ENCODE measurements at regions not wholly inside any gene's neighbourhood (a gene's known extent, or its start where the extent isn't known, plus 50 kb on each side); places are given as distances from the start of the nearest gene placed in this dataset.
"Not testable (repeated sequence)": the region's sequence is repeated elsewhere in the genome, so short reads cannot be mapped to it uniquely, and the experiment has no call there.

DNA sequence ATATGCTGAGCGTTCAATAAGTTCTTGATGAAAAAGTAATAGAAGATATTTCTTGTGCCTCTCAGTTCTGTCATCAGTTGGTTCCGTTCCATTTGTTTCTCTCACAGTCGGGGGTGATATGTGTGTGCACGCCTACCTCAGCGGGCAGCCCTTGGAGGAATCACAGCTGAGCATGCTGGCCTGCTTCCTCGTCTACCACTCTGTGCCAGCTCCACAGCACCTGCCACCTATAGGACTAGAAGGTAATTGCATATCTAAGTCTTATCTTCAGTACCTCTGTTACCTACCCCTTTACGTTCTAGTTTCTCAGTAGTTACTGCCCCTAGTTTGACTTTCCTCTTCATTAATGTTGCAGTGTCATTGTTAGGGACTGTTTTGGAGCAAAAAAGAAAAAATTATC lies 171.7 kb upstream of the PLGLB1 start:
- DNase-seq (ENCODE audit: low read depth); H3K4me3 ChIP-seq (ENCODE audit: low read length): not testable (repeated sequence)
- TF ChIP-seq, protein P1, sequence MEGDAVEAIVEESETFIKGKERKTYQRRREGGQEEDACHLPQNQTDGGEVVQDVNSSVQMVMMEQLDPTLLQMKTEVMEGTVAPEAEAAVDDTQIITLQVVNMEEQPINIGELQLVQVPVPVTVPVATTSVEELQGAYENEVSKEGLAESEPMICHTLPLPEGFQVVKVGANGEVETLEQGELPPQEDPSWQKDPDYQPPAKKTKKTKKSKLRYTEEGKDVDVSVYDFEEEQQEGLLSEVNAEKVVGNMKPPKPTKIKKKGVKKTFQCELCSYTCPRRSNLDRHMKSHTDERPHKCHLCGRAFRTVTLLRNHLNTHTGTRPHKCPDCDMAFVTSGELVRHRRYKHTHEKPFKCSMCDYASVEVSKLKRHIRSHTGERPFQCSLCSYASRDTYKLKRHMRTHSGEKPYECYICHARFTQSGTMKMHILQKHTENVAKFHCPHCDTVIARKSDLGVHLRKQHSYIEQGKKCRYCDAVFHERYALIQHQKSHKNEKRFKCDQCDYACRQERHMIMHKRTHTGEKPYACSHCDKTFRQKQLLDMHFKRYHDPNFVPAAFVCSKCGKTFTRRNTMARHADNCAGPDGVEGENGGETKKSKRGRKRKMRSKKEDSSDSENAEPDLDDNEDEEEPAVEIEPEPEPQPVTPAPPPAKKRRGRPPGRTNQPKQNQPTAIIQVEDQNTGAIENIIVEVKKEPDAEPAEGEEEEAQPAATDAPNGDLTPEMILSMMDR (IDR thresholded peaks at IDR 0.05; ENCODE audit: insufficient read depth, low read depth, low read length, missing control alignments) = peak; percentile 10

- DNase-seq (ENCODE audit: low read depth) = not testable (repeated sequence)
Measured at GRCh38 chr2:87194254-87194999, 172.8 kb upstream of the PLGLB1 start.

GRCh38 chr2:87196720-87197388 lies 175.2 kb upstream of the PLGLB1 start:
- not testable (repeated sequence) for H3K4me3 ChIP-seq (ENCODE audit: low read length); DNase-seq (ENCODE audit: low read depth)

More at GRCh38 chr2:87194254-87194999, 172.8 kb upstream of the PLGLB1 start:
- not testable (repeated sequence) for H3K4me3 ChIP-seq (ENCODE audit: low read length)

DNA sequence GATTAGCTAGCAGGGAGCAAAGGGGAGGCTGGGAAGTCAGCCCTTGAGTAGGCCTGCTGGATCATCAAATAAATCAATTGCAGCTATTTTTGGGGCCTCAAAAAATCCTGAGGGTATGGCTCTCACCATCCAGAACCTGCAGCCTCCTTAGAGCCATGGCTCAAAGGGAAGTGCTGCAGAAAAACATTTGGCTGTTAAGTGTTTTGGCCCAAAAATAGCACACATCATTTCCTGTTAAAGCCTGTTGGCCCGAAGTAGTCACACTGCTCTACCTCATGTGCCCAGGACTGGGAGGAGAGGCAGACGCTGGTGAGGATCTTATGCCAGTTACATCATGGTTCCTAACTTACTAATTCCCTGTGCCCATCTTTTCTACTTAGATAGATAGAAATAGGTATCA lies 176.8 kb upstream of the PLGLB1 start:
- not testable (repeated sequence) for DNase-seq (ENCODE audit: low read depth); H3K4me3 ChIP-seq (ENCODE audit: low read length)

GRCh38 chr2:87199228-87199627 lies 177.6 kb upstream of the PLGLB1 start:
- H3K4me3 ChIP-seq (ENCODE audit: low read length); DNase-seq (ENCODE audit: low read depth): not testable (repeated sequence)

DNA sequence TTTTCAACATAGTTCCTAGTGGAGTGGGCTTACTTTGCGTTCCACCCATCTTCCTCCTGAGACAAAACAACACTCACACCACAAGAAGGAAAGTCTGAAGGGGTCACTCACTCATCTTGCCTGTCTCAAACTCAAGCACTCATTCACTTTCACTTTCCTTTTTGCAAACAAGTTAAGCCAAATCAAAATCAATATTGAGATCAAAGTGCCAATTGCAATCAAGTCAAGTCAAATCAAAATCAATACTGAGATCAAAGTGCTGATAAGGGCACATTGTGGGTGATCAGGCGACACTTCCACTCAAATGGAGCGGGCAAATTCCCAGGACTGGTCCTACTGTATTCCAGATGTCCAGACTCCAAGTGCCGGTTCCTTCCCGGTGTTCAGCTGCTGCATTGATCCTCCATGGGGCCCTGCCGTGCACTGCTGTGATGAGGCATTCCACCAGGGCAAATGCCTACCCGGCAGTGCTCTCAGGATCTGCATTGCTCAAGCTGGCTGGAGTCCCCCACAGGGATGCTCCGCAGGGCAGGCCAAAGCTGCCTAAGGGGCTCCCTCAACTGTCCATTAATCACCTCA lies 183.0 kb upstream of the PLGLB1 start:
- not testable (repeated sequence) for H3K4me3 ChIP-seq (ENCODE audit: low read length); DNase-seq (ENCODE audit: low read depth)

GRCh38 chr2:87212938-87213337 lies 191.3 kb upstream of the PLGLB1 start:
- DNase-seq (ENCODE audit: low read depth); H3K4me3 ChIP-seq (ENCODE audit: low read length): not testable (repeated sequence)

DNA sequence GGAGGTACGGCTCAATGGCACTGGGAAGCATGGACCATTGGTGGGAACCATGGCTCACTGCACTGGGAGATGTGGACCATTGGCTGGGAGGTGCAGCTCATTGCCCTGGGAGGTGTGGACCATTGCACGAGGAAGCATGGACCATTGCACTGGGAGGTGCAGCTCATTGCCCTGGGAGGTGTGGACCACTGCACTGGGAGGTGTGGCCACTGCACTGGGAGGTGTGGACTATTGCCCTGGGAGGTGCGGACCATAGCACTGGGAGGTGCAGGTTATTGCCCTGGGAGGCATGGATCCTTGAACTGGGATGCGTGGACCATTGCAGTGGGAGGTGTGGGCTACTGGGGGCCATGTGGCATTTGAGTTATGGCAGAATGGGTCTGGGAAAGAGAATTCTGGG lies 195.4 kb upstream of the PLGLB1 start:
- not testable (repeated sequence) for DNase-seq (ENCODE audit: low read depth); H3K4me3 ChIP-seq (ENCODE audit: low read length)

GRCh38 chr2:87217741-87218410 lies 196.2 kb upstream of the PLGLB1 start:
- TF ChIP-seq, protein P1 (IDR thresholded peaks at IDR 0.05; ENCODE audit: insufficient read depth, low read depth, low read length, missing control alignments) = peak; percentile 31
- not testable (repeated sequence) for H3K4me3 ChIP-seq (ENCODE audit: low read length); DNase-seq (ENCODE audit: low read depth)

DNA sequence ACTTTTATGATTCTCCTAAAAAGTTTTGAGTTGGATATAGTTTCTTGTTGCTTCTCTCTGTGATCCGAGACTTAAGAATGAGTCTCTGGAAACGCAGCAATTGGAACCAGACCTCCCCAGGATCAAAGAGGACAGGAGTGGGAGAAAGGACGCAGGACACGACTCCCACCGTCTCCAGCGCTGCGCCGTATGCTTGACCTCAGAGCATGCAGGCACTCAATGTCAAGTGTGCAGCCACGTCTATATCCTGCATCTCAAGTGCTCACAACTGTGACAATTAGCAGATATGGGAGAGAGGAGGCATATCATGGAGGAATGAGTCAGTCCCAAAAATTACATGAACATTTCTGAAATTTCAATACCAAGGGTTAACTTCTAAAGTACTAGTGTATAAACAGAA lies 199.0 kb upstream of the PLGLB1 start:
- not testable (repeated sequence) for DNase-seq (ENCODE audit: low read depth); H3K4me3 ChIP-seq (ENCODE audit: low read length)

DNA sequence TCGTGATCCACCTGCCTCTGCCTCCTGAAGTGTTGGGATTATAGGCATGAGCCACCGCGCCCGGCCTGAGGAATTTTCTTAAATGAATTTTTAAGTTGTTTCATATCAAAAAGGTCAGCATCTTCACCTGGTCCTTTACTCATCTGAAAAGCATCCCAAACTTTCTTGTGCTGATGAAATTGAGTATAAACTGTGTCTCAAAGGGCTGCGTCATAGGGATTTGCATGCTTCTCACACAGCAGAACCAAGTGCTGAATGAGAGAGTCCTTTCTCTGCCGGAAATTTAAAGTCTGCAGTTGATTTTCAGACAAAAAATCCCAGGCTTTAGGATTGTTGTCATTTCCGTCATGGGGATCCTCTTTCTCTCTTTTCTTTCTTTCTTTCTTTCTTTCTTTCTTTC lies 200.5 kb upstream of the PLGLB1 start:
- DNase-seq (ENCODE audit: low read depth) = peak; percentile 22
- H3K4me3 ChIP-seq (ENCODE audit: low read length) = not testable (repeated sequence)

DNA sequence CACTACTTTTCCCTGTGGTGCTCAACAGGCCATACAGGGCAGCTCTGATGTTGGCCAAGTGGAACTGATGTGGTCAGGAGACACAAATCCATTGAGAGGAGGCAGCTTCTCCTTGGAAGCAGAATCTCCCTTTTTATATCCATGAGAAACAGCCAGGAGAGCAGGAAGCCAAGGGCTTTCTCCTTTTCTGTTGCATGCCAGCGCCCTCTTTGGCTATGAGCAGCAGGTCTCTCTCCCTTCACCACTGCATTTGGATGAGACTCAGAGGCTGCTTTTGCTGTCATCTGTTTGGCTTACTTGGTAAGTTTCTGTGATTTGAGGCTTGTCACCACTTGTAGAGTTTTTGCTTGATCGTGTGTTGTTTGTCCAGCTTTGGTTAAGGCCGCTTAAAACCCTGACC lies 202.2 kb upstream of the PLGLB1 start:
- DNase-seq (ENCODE audit: low read depth); H3K4me3 ChIP-seq (ENCODE audit: low read length): not testable (repeated sequence)
